Natural killer cell (primary cell): ENCODE measurements at regions not wholly inside any gene's neighbourhood (a gene's known extent, or its start where the extent isn't known, plus 50 kb on each side); places are given as distances from the start of the nearest gene placed in this dataset.

Source experiments
- ATAC-seq, 3 donors: fragments of 150-1000 bp in 2 of 3; fragments of 200-7000 bp in 1 of 3; cut with Tn5 transposase; 1 replicate in 1 of 3; 2 replicates in 2 of 3; pipeline ENCODE4 v1.10.0; 2021; ENCODE audit warnings: mild to moderate bottlenecking in 2 of 3, moderate library complexity in 2 of 3
- DNase-seq, 2 donors: peaks; one replicate each; pipeline versions ENCODE4 v3.0.0 to v3.0.0-alpha.2; 2013 to 2021; ENCODE audit warnings: mixed read lengths in 1 of 2
- H3K27ac ChIP-seq: one replicate; pipeline ENCODE4 v1.5.1; 2013; ENCODE audit warnings: mild to moderate bottlenecking, low read length
- H3K27me3 ChIP-seq: one replicate; pipeline ENCODE4 v1.6.1; 2013; ENCODE audit warnings: low read length; ENCODE audit not compliant: control insufficient read depth, insufficient read depth
- H3K36me3 ChIP-seq: one replicate; pipeline ENCODE4 v1.6.1; 2013; ENCODE audit warnings: low read length; ENCODE audit not compliant: control insufficient read depth, insufficient read depth
- H3K4me1 ChIP-seq: one replicate; pipeline ENCODE4 v1.6.1; 2013; ENCODE audit warnings: low read length; ENCODE audit not compliant: control insufficient read depth, insufficient read depth
- H3K4me3 ChIP-seq: one replicate; pipeline ENCODE4 v1.5.1; 2013; ENCODE audit warnings: low read length
- H3K9me3 ChIP-seq: one replicate; pipeline ENCODE4 v1.6.1; 2013; ENCODE audit warnings: low read length; ENCODE audit not compliant: control insufficient read depth, insufficient read depth
- H3K27ac Mint-ChIP-seq, 2 donors: one replicate each; pipeline ENCODE4 v1.8.0; 2022; ENCODE audit warnings: mild to moderate bottlenecking in 2 of 2, mixed read lengths in 2 of 2, moderate library complexity in 1 of 2
- H3K27me3 Mint-ChIP-seq, 2 donors: one replicate each; pipeline ENCODE4 v1.8.0; 2022; ENCODE audit warnings: low read depth in 2 of 2, mixed read lengths in 2 of 2
- H3K36me3 Mint-ChIP-seq: one replicate; pipeline ENCODE4 v1.8.0; 2022; ENCODE audit warnings: mixed read lengths
- H3K4me1 Mint-ChIP-seq, 2 donors: one replicate each; pipeline ENCODE4 v1.8.0; 2022; ENCODE audit warnings: mixed read lengths in 2 of 2
- H3K4me3 Mint-ChIP-seq: one replicate; pipeline ENCODE4 v1.8.0; 2022; ENCODE audit warnings: mild to moderate bottlenecking, moderate library complexity, mixed read lengths
- H3K9me3 Mint-ChIP-seq, 2 donors: one replicate each; pipeline ENCODE4 v1.8.0; 2022; ENCODE audit warnings: mixed read lengths in 2 of 2
- CTCF ChIP-seq: fragments of 200-600 bp; IDR thresholded peaks from one replicate; pipeline ENCODE4 v1.8.0; 2022; ENCODE audit warnings: antibody characterized with exemption
- WGBS: methylation state at CpG from one replicate; pipeline ENCODE4 v1.1.7; 2013; ENCODE audit warnings: missing lambda C conversion rate; ENCODE audit not compliant: insufficient coverage; 5-methylcytosine and 5-hydroxymethylcytosine counted together
- intact Hi-C: fragments of 100-400 bp; cut with micrococcal nuclease; formaldehyde crosslinking; loops from one replicate; pipeline ENCODE4 v1.14.2; 2022

- Mint-ChIP-seq H3K36me3 (peaks cover 6% of the 10 kb centered on the region), H3K27me3 (no peaks in the 10 kb centered on the region), H3K9me3 (peaks cover 10 to 26% of the 10 kb centered on the region in 2 donors)
Observed at GRCh38 chr21:16855164-16855667, 657.6 kb upstream of the CXADR start.

DNA sequence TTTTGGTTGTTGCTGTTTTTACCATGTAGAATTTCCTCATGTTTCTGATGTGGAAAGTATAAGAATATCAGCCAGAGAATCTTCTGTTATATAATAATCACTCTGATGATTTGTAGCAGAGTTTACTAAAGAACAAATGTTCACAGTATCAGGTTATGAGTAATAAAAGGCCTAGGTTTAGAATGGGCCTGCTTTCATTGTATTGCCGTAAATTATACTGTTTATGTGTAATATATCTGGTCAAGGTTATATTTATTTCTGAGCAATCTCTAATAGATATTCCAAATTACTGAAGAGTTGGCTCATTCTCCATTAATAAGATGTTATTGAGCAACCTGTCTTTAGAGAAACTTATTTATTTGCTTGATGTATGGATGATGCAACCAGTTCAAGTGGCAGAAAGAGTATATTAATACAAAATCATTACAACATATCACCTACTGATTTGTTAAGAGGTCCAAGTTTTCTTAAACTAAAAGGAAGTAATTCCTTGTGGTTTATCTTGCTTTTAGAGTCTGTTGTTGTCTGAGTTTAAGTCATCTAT is 649.4 kb upstream of the CXADR start:
- H3K4me3 ChIP-seq, result no peak overlapping the region
- H3K27ac ChIP-seq, result no peak overlapping the region
- no peaks in the 10 kb centered on the region for H3K36me3 Mint-ChIP-seq
- intact Hi-C loops, result no loop called here
- no peaks in the 10 kb centered on the region for H3K36me3 ChIP-seq
- TF ChIP-seq CTCF, result no peak
- no peaks in the 10 kb centered on the region for H3K4me1 Mint-ChIP-seq
- WGBS, result no CpG with 5 or more reads among the region's 1 CpG
- peaks cover 3% of the 10 kb centered on the region for H3K9me3 ChIP-seq
- no peak overlapping the region for H3K4me3 Mint-ChIP-seq
- no peak overlapping the region for H3K27ac Mint-ChIP-seq
- H3K4me1 ChIP-seq, result no peaks in the 10 kb centered on the region
- ATAC-seq (no peak), DNase-seq (no peak)
- H3K27me3 ChIP-seq, result no peaks in the 10 kb centered on the region
- no peaks in the 10 kb centered on the region for H3K27me3 Mint-ChIP-seq
- peaks cover 6 to 21% of the 10 kb centered on the region in 2 donors for H3K9me3 Mint-ChIP-seq

More at GRCh38 chr21:16855164-16855667, 657.6 kb upstream of the CXADR start:
- TF ChIP-seq CTCF, result no peak
- H3K27me3 ChIP-seq, result no peaks in the 10 kb centered on the region
- DNase-seq (no peak), ATAC-seq (no peak)
- intact Hi-C loops, result no loop called here
- H3K27ac ChIP-seq, result no peak overlapping the region
- H3K4me1 ChIP-seq, result no peaks in the 10 kb centered on the region
- H3K4me3 ChIP-seq, result no peak overlapping the region
- Mint-ChIP-seq H3K4me1 (no peaks in the 10 kb centered on the region), H3K27ac (no peak overlapping the region), H3K4me3 (no peak overlapping the region)
- peaks cover 8% of the 10 kb centered on the region for H3K9me3 ChIP-seq
- H3K36me3 ChIP-seq, result no peaks in the 10 kb centered on the region

DNA sequence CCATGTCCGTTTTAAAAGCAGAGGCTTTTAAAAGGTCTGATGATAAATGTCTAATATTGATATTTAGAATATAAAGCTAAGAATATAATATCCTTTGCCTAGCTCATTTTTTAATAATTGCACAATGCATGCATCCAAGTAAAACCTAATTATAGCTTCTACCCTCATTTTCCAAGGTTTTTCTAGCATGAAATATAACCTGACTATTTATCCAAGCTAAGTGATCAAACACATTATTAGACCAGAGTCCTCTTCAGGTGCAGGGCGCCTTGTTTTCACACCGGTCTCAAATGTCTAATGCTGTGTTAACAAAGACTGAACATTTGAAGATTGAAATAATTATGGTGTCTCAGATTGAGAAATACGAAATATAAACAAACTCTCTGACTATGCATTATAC is 648.9 kb upstream of the CXADR start:
- Histone ChIP-seq H3K36me3 (no peaks in the 10 kb centered on the region), H3K4me3 (no peak overlapping the region), H3K27ac (no peak overlapping the region), H3K27me3 (no peaks in the 10 kb centered on the region), H3K4me1 (no peaks in the 10 kb centered on the region), H3K9me3 (peaks cover 3% of the 10 kb centered on the region)
- DNase-seq (no peak), ATAC-seq (no peak)
- no peaks in the 10 kb centered on the region for H3K36me3 Mint-ChIP-seq
- H3K4me3 Mint-ChIP-seq, result no peak overlapping the region
- no peak overlapping the region for H3K27ac Mint-ChIP-seq
- no peaks in the 10 kb centered on the region for H3K4me1 Mint-ChIP-seq
- WGBS, result 94% methylated on average over 2 of the region's 4 CpGs
- H3K27me3 Mint-ChIP-seq, result no peaks in the 10 kb centered on the region
- TF ChIP-seq CTCF, result no peak
- peaks cover 6 to 21% of the 10 kb centered on the region in 2 donors for H3K9me3 Mint-ChIP-seq
- intact Hi-C loops, result no loop called here

- no peaks in the 10 kb centered on the region for H3K4me1 ChIP-seq
- no peaks in the 10 kb centered on the region for H3K36me3 Mint-ChIP-seq
- no peaks in the 10 kb centered on the region for H3K9me3 ChIP-seq
- H3K4me3 Mint-ChIP-seq, result no peak overlapping the region
- H3K4me3 ChIP-seq, result no peak overlapping the region
- no peak overlapping the region for H3K27ac Mint-ChIP-seq
- no peaks in the 10 kb centered on the region for H3K27me3 ChIP-seq
- H3K27me3 Mint-ChIP-seq, result no peaks in the 10 kb centered on the region
- TF ChIP-seq CTCF, result no peak
- H3K4me1 Mint-ChIP-seq, result no peaks in the 10 kb centered on the region
- intact Hi-C loops, result no loop called here
- no peaks in the 10 kb centered on the region for H3K36me3 ChIP-seq
- no peak overlapping the region for H3K27ac ChIP-seq
- peaks cover 9 to 19% of the 10 kb centered on the region in 2 donors for H3K9me3 Mint-ChIP-seq
- DNase-seq, result no peak
- ATAC-seq, result no peak
Observed at GRCh38 chr21:16865632-16866031, 647.2 kb upstream of the CXADR start.
